Inflammatory macrophage (primary cell): ENCODE measurements at regions not wholly inside any gene's neighbourhood (a gene's known extent, or its start where the extent isn't known, plus 50 kb on each side); places are given as distances from the start of the nearest gene placed in this dataset.
A peak's percentile ranks its signal among the peaks of the same experiment; 100 is the strongest.
"Not testable (repeated sequence)": the region's sequence is repeated elsewhere in the genome, so short reads cannot be mapped to it uniquely, and the experiment has no call there.

Experiments
- DNase-seq, 2 donors: peaks; one replicate each; pipeline ENCODE4 v3.0.0-alpha.2; 2020 to 2022

GRCh38 chr16:76007645-76008044, 269.6 kb upstream of the CNTNAP4 start:
- DNase-seq, result no peak

- no peak for DNase-seq
These were observed 253.4 kb upstream of the CNTNAP4 start for GRCh38 chr16:76023835-76024234.

GRCh38 chr16:76035689-76036088, 241.5 kb upstream of the CNTNAP4 start:
- no peak for DNase-seq

- no peak for DNase-seq
These were observed 239.1 kb upstream of the CNTNAP4 start for GRCh38 chr16:76038097-76038496.

GRCh38 chr16:76052725-76053124, 224.5 kb upstream of the CNTNAP4 start:
- no peak for DNase-seq

GRCh38 chr16:76059186-76059585, 218.0 kb upstream of the CNTNAP4 start:
- DNase-seq, result no peak

GRCh38 chr16:76059701-76060100, 217.5 kb upstream of the CNTNAP4 start:
- no peak for DNase-seq

DNA sequence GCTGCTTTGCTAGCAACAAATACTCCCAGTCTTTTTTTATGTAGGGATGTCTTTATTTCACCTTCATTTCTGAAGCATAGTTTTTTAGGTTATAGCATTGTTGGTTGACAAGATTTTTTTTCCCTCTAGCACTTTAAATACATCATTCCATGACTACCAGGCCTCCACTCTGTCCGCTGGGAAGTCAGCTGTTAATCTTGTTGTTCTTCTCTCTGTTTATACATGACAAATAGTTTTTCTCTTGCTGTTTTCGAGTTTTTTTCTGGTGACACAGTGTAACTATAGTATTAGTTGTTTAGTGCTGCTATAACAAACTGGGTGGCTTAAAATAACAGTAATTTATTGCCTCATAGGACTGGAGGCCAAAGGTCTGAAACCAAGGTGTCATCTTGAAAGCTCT, 205.5 kb upstream of the CNTNAP4 start:
- no peak for DNase-seq

DNA sequence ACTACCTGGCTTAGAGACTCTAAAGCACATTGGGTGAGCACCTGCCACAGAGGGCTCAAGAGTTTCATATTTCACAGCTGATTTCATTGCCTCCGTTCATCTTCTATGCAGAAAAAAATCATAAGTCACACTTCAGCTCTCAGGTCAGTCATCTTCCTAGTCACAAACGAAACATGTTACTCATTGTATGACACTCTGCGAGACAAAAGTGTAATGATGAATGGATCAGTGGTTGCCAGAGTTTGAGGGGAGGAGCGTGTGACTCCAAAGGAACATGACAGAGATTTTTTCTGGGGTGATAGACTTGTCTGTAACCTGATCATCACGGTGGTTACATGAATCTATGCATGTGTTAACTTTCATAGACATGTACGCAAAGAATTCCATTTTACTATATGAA, 195.2 kb upstream of the CNTNAP4 start:
- DNase-seq, result no peak

- DNase-seq, result no peak
These were observed 170.6 kb upstream of the CNTNAP4 start for GRCh38 chr16:76106647-76107046.

DNA sequence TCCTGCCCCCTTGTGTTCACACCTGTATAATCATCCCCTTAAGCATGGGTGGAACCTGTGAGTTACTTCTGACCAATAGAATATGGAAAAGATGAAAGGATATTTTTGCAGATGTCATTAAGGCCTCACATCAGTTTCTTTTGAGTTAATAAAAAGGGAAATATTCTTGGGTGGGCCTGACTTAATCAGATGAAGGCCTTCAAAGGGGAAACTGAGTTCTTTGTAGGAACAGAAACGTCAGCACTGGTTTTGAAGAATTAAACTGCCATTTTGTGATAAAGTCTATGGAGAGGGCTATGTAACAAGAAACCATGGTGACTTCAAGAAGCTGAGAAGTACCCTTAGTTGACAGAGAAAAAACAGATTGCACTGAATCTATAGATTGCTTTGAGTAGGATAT, 168.7 kb upstream of the CNTNAP4 start:
- no peak for DNase-seq

DNA sequence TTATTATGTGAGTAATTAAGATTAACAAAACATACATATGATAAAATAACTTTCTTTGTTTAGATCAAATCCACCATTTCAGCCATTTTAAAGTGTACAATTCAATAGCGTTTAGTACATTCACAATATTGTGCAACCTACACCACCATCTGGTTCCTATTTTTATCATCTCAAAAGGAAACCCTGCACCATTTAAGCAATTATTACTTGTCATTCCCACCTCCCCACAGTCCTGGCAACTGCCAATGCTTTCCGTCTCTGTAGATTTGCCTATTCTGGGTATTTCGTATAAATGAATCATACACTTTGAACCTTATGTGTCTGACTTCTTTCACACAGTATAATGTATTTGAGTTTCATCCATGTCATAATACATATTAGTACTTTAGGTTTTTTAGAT, 162.5 kb upstream of the CNTNAP4 start:
- DNase-seq, result peak in 1 of 2 donors; percentile 0

- no peak for DNase-seq
These were observed 158.9 kb upstream of the CNTNAP4 start for GRCh38 chr16:76118344-76118743.

- DNase-seq, result no peak
These were observed 155.6 kb upstream of the CNTNAP4 start for GRCh38 chr16:76121636-76122035.

DNA sequence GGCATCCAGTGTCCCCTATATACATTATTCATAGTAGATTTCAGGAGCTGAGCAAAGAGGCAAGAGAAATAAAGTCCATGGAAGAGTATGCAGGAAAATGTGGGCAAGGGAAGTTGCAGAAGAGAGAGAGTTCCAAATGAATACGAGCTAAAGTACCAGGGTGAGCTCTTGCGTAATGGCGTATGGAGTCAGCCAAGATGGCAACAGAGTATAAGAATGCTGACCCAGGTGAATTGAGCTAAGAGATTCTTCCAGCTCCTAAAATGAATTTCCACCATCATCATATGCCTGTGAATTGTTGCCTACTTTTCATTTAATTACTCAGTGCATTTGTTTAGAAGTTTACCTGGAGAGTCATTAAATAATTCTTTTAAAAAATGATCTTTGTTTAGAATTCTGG, 153.2 kb upstream of the CNTNAP4 start:
- no peak for DNase-seq

DNA sequence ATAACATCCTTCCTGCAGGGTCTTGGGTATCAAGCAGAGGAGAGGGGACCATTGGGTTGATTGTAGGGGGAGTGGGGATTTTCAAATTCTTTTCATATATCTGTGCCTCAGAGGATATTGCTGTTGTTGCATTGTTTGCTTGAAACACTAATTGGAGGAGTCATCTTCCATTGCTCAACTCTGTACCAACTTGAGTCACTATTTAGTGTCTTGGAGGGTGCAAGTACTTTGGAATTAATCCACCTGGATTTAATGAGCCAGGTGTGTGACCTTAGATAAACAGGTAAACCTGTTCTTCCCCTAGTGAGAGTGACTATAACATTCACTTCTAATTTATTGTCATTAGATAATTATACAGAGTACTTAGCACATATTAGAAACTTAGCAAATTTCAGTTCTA, 151.3 kb upstream of the CNTNAP4 start:
- no peak for DNase-seq

DNA sequence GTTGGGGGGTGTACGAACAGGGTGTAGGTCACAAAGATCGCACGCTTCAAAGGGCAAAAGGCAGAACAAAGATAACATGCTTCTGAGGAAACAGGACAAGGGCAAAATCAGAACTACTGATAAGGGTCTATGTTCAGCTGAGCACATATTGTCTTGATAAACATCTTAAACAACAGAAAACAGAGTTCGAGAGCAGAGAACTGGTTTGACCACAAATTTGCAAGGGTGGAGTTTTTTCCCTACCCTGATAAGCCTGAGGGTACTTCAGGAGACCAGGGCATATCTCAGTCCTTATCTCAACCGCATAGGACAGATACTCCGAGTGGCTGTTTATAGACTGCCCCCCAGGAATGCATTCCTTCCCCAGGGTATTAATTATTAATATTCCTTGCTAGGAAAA, 139.1 kb upstream of the CNTNAP4 start:
- DNase-seq, result not testable (repeated sequence)

GRCh38 chr16:76157629-76158028, 119.6 kb upstream of the CNTNAP4 start:
- DNase-seq, result no peak

GRCh38 chr16:76162046-76162445, 115.2 kb upstream of the CNTNAP4 start:
- DNase-seq, result no peak

DNA sequence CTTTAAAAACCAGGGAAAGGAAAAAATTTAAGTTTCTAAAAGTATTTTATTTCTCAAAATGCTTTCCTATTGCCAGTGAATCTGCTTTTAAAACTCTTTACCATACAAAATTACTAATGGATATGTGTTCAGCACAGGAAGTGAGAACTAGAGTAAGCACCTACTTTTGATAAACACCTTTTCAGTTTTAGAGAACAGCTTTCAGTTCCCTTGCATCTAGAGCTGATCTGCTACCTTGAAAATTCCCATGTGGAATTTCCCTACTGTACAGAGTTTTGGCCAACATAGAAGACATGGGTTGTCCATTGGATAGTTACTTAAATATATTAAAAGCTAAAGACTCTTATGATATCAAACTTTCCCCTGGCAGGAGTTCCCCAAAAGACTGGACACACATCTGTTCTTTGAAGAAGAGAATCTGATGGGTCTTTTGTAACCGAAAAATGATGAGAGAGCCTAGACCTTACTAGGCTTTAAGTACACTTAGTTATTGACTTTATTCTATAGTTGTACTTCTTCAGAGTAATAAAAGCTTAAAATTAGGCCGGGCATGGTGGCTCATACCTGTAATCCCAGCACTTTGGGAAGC, 112.1 kb upstream of the CNTNAP4 start:
- DNase-seq, result no peak

DNA sequence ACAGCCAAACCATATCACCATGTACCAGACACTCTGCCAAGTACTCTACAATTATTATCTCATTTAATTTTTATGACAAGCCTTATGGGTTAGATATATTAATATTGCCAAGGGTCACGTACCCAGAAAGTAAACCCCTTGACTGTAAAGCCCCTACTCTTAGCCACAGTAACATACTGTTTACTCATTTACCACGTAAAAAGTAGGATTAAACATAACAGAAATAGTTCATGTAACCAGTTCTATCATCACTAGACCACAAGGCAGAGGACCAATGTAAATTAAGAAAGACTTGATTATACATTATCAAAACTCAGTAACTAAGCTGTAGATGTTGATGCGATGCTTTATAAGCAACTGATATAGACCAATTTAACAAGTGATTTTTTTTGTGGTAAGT, 101.5 kb upstream of the CNTNAP4 start:
- no peak for DNase-seq

DNA sequence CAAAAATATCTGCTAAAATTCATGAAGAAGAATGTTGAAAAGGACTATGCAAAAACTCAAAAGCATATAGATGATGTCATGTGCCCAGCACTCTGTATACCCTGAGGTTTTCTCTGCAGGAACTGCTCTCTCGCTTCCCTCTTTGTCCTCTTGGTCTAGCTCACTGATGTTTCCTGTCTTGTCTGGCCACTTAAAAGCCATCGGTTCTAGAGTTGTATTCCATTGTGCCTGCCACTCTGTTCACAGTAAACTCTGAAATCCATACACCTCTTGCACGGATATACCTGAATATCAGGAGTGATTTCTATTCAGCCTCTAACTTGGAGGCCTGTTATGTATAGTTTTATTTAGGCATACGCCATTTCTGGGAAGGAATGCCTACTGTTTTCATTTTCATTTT, 101.0 kb upstream of the CNTNAP4 start:
- DNase-seq, result no peak

GRCh38 chr16:76176616-76177015, 100.6 kb upstream of the CNTNAP4 start:
- DNase-seq, result no peak

DNA sequence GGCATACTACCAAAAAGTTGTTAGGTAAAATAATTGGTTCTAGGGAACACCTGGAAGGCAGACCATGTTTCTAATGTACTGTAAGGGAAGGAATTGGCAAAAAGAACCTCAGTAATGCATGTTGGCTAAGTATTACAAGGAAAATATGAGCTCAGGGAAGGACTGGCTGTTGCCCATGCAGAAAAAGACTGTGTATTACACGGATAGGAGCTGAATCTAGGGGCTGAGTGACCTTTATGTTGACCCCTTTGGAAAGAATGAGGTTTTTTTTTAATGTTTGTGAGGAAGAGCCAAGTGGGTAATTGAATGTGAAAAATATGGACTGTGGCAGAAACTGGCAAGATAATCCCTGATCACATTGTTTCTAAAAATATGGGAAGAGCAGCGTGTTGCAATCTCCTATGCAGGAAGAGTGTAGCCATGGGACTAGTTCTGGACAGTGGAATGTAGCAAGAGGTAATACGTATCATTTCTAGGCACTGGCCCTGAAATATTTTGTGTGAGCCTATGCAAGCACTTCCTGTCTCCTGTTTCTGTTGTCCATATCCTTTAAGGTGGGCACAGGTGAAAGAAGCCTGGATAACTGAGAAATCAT, 95.1 kb upstream of the CNTNAP4 start:
- no peak for DNase-seq

DNA sequence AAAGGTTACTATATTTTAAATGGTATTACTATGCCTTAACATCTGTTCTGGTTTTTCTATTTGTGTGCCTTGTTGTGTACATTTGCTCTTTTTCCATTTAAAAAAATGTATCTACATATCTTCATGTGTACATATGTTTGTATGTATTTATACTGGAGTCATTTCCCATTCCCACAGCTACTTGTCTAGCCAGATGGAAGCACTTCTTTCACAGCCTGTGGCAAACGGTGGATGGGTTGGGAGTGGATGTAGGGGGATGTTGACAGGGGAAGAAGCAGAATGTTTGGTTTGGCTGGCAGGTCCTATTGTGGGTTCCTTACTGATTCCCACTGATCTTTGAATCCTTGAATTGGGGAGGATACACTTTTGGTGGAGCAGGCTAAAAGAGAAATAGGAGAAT, 93.6 kb upstream of the CNTNAP4 start:
- DNase-seq, result no peak
